Mammary epithelial cell (primary cell): ENCODE measurements at regions not wholly inside any gene's neighbourhood (a gene's known extent, or its start where the extent isn't known, plus 50 kb on each side); places are given as distances from the start of the nearest gene placed in this dataset.

Source experiments
- EZH2 ChIP-seq: IDR thresholded peaks from 2 replicates; pipeline ENCODE4 v1.6.1; 2012; ENCODE audit warnings: low read length, inconsistent platforms, borderline replicate concordance
- TF ChIP-seq, protein P1 (sequence below), 2 donors: IDR thresholded peaks in 1 of 2; conservative IDR thresholded peaks in 1 of 2; 2 replicates each; pipeline ENCODE4 v1.5.1; 2011 to 2012; ENCODE audit warnings: inconsistent platforms in 2 of 2, low read length in 2 of 2, mild to moderate bottlenecking in 2 of 2, control low read depth in 1 of 2, low read depth in 1 of 2; ENCODE audit not compliant: insufficient read depth in 1 of 2; ENCODE audit errors: extremely low read depth in 1 of 2

DNA sequence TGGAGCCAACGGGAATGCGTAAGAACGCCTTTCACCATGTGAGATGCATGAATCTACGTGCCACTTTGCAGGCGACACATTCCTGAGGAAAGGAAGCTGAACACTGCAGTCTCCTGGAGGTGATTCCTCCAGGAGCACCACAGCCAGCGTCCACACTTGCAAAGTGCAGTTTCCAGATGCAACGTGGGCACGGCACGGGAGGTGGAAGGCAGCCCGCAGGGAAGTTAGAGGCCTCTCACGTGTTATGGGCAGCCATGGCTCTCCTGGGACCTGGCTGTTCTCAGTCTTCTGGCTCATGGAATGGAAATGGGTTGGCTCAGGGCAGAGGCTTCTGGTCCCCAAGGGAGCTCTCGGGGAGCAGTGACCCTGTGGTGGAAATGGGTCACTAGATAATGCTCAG lies 381.0 kb upstream of the IRX4 start:
- TF ChIP-seq, protein P1, sequence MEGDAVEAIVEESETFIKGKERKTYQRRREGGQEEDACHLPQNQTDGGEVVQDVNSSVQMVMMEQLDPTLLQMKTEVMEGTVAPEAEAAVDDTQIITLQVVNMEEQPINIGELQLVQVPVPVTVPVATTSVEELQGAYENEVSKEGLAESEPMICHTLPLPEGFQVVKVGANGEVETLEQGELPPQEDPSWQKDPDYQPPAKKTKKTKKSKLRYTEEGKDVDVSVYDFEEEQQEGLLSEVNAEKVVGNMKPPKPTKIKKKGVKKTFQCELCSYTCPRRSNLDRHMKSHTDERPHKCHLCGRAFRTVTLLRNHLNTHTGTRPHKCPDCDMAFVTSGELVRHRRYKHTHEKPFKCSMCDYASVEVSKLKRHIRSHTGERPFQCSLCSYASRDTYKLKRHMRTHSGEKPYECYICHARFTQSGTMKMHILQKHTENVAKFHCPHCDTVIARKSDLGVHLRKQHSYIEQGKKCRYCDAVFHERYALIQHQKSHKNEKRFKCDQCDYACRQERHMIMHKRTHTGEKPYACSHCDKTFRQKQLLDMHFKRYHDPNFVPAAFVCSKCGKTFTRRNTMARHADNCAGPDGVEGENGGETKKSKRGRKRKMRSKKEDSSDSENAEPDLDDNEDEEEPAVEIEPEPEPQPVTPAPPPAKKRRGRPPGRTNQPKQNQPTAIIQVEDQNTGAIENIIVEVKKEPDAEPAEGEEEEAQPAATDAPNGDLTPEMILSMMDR (conservative IDR thresholded peaks at IDR 0.05 in 1 of 2, IDR thresholded peaks at IDR 0.05 in 1 of 2; ENCODE audit: extremely low read depth in 1 of 2, insufficient read depth in 1 of 2, low read depth in 1 of 2, low read length in 2 of 2): no peak
- TF ChIP-seq EZH2: no peak
